Muscle of leg (tissue), 3 donors: ENCODE measurements at regions not wholly inside any gene's neighbourhood (a gene's known extent, or its start where the extent isn't known, plus 50 kb on each side); places are given as distances from the start of the nearest gene placed in this dataset.
"Not testable (repeated sequence)": the region's sequence is repeated elsewhere in the genome, so short reads cannot be mapped to it uniquely, and the experiment has no call there.

Experiments used
- DNase-seq: peaks from one replicate; pipeline ENCODE4 v3.0.0; 2013
- H3K27ac ChIP-seq: one replicate; pipeline ENCODE4 v1.5.1; 2013; ENCODE audit warnings: mild to moderate bottlenecking, low read length, control low read depth
- H3K27me3 ChIP-seq: one replicate; pipeline ENCODE4 v1.6.1; 2013; ENCODE audit warnings: low read length; ENCODE audit not compliant: control insufficient read depth, insufficient read depth
- H3K36me3 ChIP-seq: one replicate; pipeline ENCODE4 v1.6.1; 2013; ENCODE audit warnings: low read length; ENCODE audit not compliant: control insufficient read depth, insufficient read depth
- H3K4me1 ChIP-seq: one replicate; pipeline ENCODE4 v1.6.1; 2013; ENCODE audit warnings: low read length; ENCODE audit not compliant: control insufficient read depth, insufficient read depth
- H3K4me3 ChIP-seq: one replicate; pipeline ENCODE4 v1.5.1; 2013; ENCODE audit warnings: low read length, control low read depth
- H3K9me3 ChIP-seq: replicated peaks from 2 replicates; pipeline ENCODE4 v1.6.1; 2013; ENCODE audit warnings: low read depth, low read length; ENCODE audit not compliant: control insufficient read depth
- WGBS: methylation state at CpG from one replicate; pipeline ENCODE4 v1.1.5; 2013; ENCODE audit warnings: missing lambda C conversion rate; ENCODE audit not compliant: insufficient coverage; 5-methylcytosine and 5-hydroxymethylcytosine counted together

GRCh38 chr15:95760508-95760907 is 570.0 kb upstream of the NR2F2 start:
- 45% methylated on average over 4 of the region's 5 CpGs for WGBS
- H3K9me3 ChIP-seq: no peaks in the 10 kb centered on the region
- no peaks in the 10 kb centered on the region for H3K4me1 ChIP-seq
- H3K36me3 ChIP-seq: no peaks in the 10 kb centered on the region
- no peaks in the 10 kb centered on the region for H3K27me3 ChIP-seq
- no peak for DNase-seq
- no peak overlapping the region for H3K27ac ChIP-seq
- no peak overlapping the region for H3K4me3 ChIP-seq

- Histone ChIP-seq H3K27me3 (no peaks in the 10 kb centered on the region), H3K4me3 (no peak overlapping the region), H3K9me3 (no peaks in the 10 kb centered on the region), H3K27ac (no peak overlapping the region), H3K36me3 (no peaks in the 10 kb centered on the region), H3K4me1 (no peaks in the 10 kb centered on the region)
- no peak for DNase-seq
- WGBS: 82% methylated on average over 5 of the region's 9 CpGs
These were observed 568.9 kb upstream of the NR2F2 start for GRCh38 chr15:95761501-95762165.

GRCh38 chr15:95763426-95763825 is 567.1 kb upstream of the NR2F2 start:
- H3K4me1 ChIP-seq: no peaks in the 10 kb centered on the region
- H3K4me3 ChIP-seq: no peak overlapping the region
- DNase-seq: no peak
- H3K27me3 ChIP-seq: no peaks in the 10 kb centered on the region
- H3K36me3 ChIP-seq: no peaks in the 10 kb centered on the region
- H3K27ac ChIP-seq: no peak overlapping the region
- 100% methylated on average over 1 of the region's 4 CpGs for WGBS
- H3K9me3 ChIP-seq: no peaks in the 10 kb centered on the region

- WGBS: no CpG with 5 or more reads among the region's 2 CpGs
These were observed 565.3 kb upstream of the NR2F2 start for GRCh38 chr15:95765161-95765560.

GRCh38 chr15:95770196-95770595 is 560.3 kb upstream of the NR2F2 start:
- Histone ChIP-seq H3K27ac (no peak overlapping the region), H3K9me3 (no peaks in the 10 kb centered on the region), H3K27me3 (no peaks in the 10 kb centered on the region), H3K4me1 (no peaks in the 10 kb centered on the region), H3K36me3 (no peaks in the 10 kb centered on the region), H3K4me3 (no peak overlapping the region)
- no peak for DNase-seq

More at GRCh38 chr15:95765161-95765560, 565.3 kb upstream of the NR2F2 start:
- Histone ChIP-seq H3K4me1 (no peaks in the 10 kb centered on the region), H3K9me3 (no peaks in the 10 kb centered on the region), H3K27ac (no peak overlapping the region), H3K36me3 (no peaks in the 10 kb centered on the region), H3K4me3 (no peak overlapping the region), H3K27me3 (no peaks in the 10 kb centered on the region)
- no peak for DNase-seq

DNA sequence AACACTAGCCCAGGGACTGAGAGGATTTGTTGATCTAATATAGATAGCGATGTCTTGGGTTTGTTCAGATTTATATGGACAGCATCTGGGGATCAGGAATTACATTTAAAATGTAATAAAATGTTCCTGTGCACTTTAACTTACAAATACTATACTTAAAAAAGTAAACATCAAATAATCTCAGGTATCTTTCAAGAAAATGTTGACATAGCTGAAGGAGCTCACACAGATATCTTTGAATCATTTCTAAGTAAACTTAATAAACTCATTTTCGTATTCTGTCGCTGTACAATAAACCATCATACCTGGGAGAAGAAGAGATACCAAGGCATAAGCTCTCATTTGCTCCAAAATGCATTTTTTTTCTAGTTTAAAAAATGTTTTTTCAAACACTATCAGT is 557.5 kb upstream of the NR2F2 start:
- no peaks in the 10 kb centered on the region for H3K27me3 ChIP-seq
- H3K36me3 ChIP-seq: no peaks in the 10 kb centered on the region
- H3K9me3 ChIP-seq: no peaks in the 10 kb centered on the region
- no peaks in the 10 kb centered on the region for H3K4me1 ChIP-seq
- H3K4me3 ChIP-seq: no peak overlapping the region
- no peak overlapping the region for H3K27ac ChIP-seq
- no peak for DNase-seq
- WGBS: no CpG with 5 or more reads among the region's 3 CpGs

GRCh38 chr15:95784508-95784907 is 546.0 kb upstream of the NR2F2 start:
- H3K36me3 ChIP-seq: no peaks in the 10 kb centered on the region
- no peak overlapping the region for H3K4me3 ChIP-seq
- DNase-seq: no peak
- peaks cover 9% of the 10 kb centered on the region for H3K9me3 ChIP-seq
- H3K27ac ChIP-seq: no peak overlapping the region
- no peaks in the 10 kb centered on the region for H3K4me1 ChIP-seq
- WGBS: no CpG with 5 or more reads among the region's 4 CpGs
- H3K27me3 ChIP-seq: no peaks in the 10 kb centered on the region

DNA sequence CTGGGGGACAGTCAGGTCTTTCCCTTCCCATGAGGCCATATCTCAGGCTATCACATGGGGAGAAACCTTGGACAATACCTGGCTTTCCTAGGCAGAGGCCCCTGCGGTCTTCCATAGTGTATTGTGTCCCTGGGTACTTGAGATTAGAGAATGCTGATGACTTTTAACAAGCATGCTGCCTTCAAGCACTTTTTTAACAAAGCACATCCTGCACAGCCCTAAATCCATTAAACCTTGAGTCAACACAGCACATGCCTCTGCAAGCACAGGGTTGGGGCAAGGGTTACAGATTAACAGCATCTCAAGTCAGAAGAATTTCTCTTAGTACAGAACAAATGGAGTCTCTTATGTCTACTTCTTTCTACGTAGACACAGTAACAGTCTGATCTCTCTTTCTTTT is 545.2 kb upstream of the NR2F2 start:
- WGBS: no CpG with 5 or more reads among the region's 2 CpGs
- H3K27me3 ChIP-seq, H3K9me3 ChIP-seq: not testable (repeated sequence)

DNA sequence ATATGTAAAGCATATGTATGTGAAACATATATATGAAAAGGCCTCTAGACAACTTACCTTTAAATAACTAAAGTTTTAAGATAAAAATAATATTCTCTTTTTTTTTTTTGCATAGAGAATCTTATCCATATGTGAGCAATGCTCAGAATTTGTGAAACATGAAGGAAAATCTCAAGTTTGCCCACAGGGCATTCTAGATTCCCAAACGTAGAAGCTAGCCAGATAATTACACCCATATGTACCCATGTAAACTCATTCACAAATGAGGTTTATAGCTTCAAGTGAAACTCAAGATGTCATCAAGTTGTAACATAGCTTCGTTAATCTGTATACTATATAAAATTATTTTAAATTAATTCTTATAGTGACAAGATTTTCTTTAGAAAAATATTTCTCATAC is 537.3 kb upstream of the NR2F2 start:
- H3K36me3 ChIP-seq: no peaks in the 10 kb centered on the region
- no peak overlapping the region for H3K27ac ChIP-seq
- H3K4me3 ChIP-seq: no peak overlapping the region
- WGBS: no CpG with 5 or more reads among the region's 2 CpGs
- no peaks in the 10 kb centered on the region for H3K9me3 ChIP-seq
- H3K4me1 ChIP-seq: no peaks in the 10 kb centered on the region
- no peak for DNase-seq
- H3K27me3 ChIP-seq: no peaks in the 10 kb centered on the region

More for the DNA sequence above, 545.2 kb upstream of the NR2F2 start:
- not testable (repeated sequence) for H3K4me1 ChIP-seq, H3K27ac ChIP-seq, H3K4me3 ChIP-seq, DNase-seq, H3K36me3 ChIP-seq

DNA sequence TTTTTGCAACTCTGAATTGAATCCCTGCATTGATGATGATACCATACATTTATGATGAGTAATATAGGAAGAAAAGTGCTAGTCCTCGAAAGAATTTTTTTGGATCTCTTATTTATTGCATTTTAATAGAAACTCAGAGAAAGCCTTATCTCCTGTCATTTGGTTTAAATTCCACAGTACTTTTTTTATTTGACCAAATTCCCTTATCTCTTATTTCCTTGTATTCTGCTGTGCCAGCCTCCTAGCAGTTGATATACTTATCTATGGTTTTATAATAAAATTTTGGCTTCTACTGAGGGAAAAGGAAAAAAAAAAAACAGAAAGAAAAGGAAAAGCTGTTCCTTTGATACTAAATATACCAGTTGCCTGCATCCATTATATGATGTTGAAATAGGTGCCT is 535.1 kb upstream of the NR2F2 start:
- no peaks in the 10 kb centered on the region for H3K27me3 ChIP-seq
- H3K27ac ChIP-seq: no peak overlapping the region
- no peaks in the 10 kb centered on the region for H3K9me3 ChIP-seq
- no peaks in the 10 kb centered on the region for H3K4me1 ChIP-seq
- WGBS: no CpG with 5 or more reads among the region's 1 CpG
- DNase-seq: no peak
- H3K36me3 ChIP-seq: no peaks in the 10 kb centered on the region
- H3K4me3 ChIP-seq: no peak overlapping the region
